MCF 10A (cell line): ENCODE measurements at regions not wholly inside any gene's neighbourhood (a gene's known extent, or its start where the extent isn't known, plus 50 kb on each side); places are given as distances from the start of the nearest gene placed in this dataset.

Experiments
- BruUV-seq: library from RNA; stranded (reverse); fragments of 400-500 nt; replicated peaks from 2 replicates; lab custom pipeline; 2021; lab: Mats Ljungman, UMichigan
- CTCF ChIA-PET: fragments of 300-600 bp; sonication (Branson Sonifier 250); formaldehyde crosslinking; extraction: SDS; loops from one replicate; lab custom pipeline; 2021; ENCODE audit warnings: antibody characterized with exemption, inconsistent platforms; lab: Yijun Ruan, JAX
- POLR2A ChIA-PET: fragments of 300-600, 350-650 bp; sonication (Branson Sonifier 250); formaldehyde crosslinking; extraction: SDS; loops from one replicate; lab custom pipeline; 2020; ENCODE audit warnings: antibody characterized with exemption, inconsistent platforms; lab: Yijun Ruan, JAX
- DNase-seq: peaks from one replicate; pipeline ENCODE4 v3.0.0-alpha.2; 2018; ENCODE audit not compliant: unreplicated experiment
- H3K27ac Mint-ChIP-seq: one replicate; pipeline ENCODE4 v1.8.0; 2022; ENCODE audit warnings: mild to moderate bottlenecking, low read depth, mixed read lengths; ENCODE audit not compliant: unreplicated experiment
- H3K27me3 Mint-ChIP-seq: one replicate; pipeline ENCODE4 v1.8.0; 2022; ENCODE audit warnings: mixed read lengths; ENCODE audit not compliant: insufficient read depth, unreplicated experiment
- H3K36me3 Mint-ChIP-seq: one replicate; pipeline ENCODE4 v1.8.0; 2022; ENCODE audit warnings: mild to moderate bottlenecking, moderate library complexity, mixed read lengths; ENCODE audit not compliant: insufficient read depth, unreplicated experiment
- H3K4me1 Mint-ChIP-seq: one replicate; pipeline ENCODE4 v1.8.0; 2022; ENCODE audit warnings: mixed read lengths; ENCODE audit not compliant: insufficient read depth, unreplicated experiment
- H3K4me3 Mint-ChIP-seq: one replicate; pipeline ENCODE4 v1.8.0; 2022; ENCODE audit warnings: mild to moderate bottlenecking, moderate library complexity, mixed read lengths; ENCODE audit not compliant: unreplicated experiment
- H3K9me3 Mint-ChIP-seq: one replicate; pipeline ENCODE4 v1.8.0; 2022; ENCODE audit warnings: mixed read lengths; ENCODE audit not compliant: unreplicated experiment
- intact Hi-C: fragments of 100-400 bp; cut with micrococcal nuclease; formaldehyde crosslinking; loops from 2 replicates; pipeline ENCODE4 v1.14.1; 2022
- TF ChIP-seq, protein P1 (sequence below): fragments of 200-600 bp; IDR thresholded peaks from one replicate; pipeline ENCODE4 v1.8.0; 2022; ENCODE audit warnings: antibody characterized with exemption, mild to moderate bottlenecking; ENCODE audit not compliant: unreplicated experiment

DNA sequence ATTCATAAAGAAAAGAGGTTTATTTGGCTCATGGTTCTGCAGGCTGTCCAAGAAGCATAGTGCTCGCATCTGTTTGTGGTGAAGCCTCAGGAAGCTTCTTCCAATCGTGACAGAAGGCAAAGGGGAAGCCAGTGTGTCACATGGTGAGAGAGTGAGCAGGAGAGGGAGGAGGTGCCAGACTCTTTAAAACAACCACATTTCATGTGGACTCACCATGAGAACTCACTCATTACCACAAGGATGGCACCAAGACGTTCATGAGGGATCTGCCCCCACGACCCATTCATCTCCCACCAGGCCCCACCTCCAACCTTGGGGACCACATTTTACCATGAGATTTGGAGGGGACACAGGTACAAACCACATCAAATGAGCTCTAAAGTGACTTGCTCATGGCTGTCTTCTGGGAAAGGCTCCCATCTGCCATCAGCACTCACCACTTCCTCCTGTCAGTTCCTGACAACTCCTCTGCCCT, 327.3 kb upstream of the TLE3 start:
- peaks cover 6% of the 10 kb centered on the region for H3K36me3 Mint-ChIP-seq
- H3K4me3 Mint-ChIP-seq: no peak overlapping the region
- peaks cover 22% of the 10 kb centered on the region for H3K4me1 Mint-ChIP-seq
- DNase-seq: no peak
- BruUV-seq: no TSS peak
- intact Hi-C loops: no loop called here
- no peaks in the 10 kb centered on the region for H3K9me3 Mint-ChIP-seq
- POLR2A ChIA-PET: interaction anchor here (1.2 kb wide), 1 partner anchor 29 kb away, joined by 3 read pairs; no protein-coding TSS in a partner anchor
- H3K27ac Mint-ChIP-seq: no peak overlapping the region
- TF ChIP-seq, protein P1, sequence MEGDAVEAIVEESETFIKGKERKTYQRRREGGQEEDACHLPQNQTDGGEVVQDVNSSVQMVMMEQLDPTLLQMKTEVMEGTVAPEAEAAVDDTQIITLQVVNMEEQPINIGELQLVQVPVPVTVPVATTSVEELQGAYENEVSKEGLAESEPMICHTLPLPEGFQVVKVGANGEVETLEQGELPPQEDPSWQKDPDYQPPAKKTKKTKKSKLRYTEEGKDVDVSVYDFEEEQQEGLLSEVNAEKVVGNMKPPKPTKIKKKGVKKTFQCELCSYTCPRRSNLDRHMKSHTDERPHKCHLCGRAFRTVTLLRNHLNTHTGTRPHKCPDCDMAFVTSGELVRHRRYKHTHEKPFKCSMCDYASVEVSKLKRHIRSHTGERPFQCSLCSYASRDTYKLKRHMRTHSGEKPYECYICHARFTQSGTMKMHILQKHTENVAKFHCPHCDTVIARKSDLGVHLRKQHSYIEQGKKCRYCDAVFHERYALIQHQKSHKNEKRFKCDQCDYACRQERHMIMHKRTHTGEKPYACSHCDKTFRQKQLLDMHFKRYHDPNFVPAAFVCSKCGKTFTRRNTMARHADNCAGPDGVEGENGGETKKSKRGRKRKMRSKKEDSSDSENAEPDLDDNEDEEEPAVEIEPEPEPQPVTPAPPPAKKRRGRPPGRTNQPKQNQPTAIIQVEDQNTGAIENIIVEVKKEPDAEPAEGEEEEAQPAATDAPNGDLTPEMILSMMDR: no peak
- peaks cover 46% of the 10 kb centered on the region for H3K27me3 Mint-ChIP-seq
- CTCF ChIA-PET: no interaction called here

DNA sequence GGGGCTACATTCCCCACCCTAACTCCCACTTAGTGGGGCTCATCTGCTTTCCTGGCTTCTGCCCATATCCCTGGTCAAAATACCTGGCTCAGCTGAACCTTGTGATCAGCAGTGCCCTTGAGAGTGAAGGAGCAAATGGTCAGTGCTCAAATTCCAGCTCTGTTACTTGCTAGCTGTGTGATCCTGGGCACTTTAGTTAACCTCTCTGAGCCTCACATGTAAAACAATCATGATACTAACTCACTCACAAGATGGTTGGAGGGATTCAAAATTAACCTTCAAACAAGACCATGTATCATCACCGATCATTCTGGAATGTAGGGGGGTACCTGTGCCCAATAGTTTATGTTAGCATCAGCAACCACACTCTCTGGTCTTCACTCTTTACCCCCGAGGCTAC, 325.6 kb upstream of the TLE3 start:
- Mint-ChIP-seq H3K27me3 (peaks cover 63% of the 10 kb centered on the region), H3K27ac (no peak overlapping the region), H3K9me3 (no peaks in the 10 kb centered on the region), H3K4me1 (peaks cover 16% of the 10 kb centered on the region), H3K36me3 (peaks cover 6% of the 10 kb centered on the region), H3K4me3 (no peak overlapping the region)
- BruUV-seq: no TSS peak
- CTCF ChIA-PET: interaction anchor here (0.9 kb wide), 1 partner anchor 40 kb away, joined by 4 read pairs; no protein-coding TSS in a partner anchor
- no peak for DNase-seq
- TF ChIP-seq, protein P1: no peak
- intact Hi-C loops: no loop called here
- POLR2A ChIA-PET: interaction anchor here (0.7 to 1.0 kb wide), 2 partner anchors 31 to 48 kb away, joined by 3 read pairs; no protein-coding TSS in a partner anchor

DNA sequence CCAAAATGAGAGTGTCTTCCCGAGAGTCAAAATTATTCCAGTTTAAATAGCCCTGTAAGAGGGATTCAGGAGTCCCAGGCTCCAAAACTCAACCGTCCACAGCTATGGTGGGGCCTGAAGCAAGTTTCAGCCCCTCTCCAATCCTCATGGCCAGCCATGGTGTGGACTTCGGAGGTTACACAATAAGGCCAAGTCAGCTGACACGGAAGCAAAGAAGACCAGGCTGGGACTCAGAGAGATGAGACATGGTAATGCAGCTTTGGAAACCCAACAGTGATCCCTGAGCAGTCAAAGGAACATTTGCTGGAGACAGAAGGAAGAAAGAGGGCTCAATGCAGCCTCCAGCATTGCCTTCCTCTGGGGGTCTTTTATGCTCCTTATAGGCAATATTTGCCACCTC, 324.6 kb upstream of the TLE3 start:
- TF ChIP-seq, protein P1: no peak
- BruUV-seq: no TSS peak
- ChIA-PET POLR2A (interaction anchor here (0.7 kb wide), 1 partner anchor 32 kb away, joined by 3 read pairs; no protein-coding TSS in a partner anchor), CTCF (no interaction called here)
- Mint-ChIP-seq H3K27me3 (peaks cover 73% of the 10 kb centered on the region), H3K9me3 (no peaks in the 10 kb centered on the region), H3K36me3 (peaks cover 6% of the 10 kb centered on the region), H3K4me1 (peaks cover 7% of the 10 kb centered on the region), H3K4me3 (no peak overlapping the region), H3K27ac (no peak overlapping the region)
- intact Hi-C loops: no loop called here
- DNase-seq: no peak

DNA sequence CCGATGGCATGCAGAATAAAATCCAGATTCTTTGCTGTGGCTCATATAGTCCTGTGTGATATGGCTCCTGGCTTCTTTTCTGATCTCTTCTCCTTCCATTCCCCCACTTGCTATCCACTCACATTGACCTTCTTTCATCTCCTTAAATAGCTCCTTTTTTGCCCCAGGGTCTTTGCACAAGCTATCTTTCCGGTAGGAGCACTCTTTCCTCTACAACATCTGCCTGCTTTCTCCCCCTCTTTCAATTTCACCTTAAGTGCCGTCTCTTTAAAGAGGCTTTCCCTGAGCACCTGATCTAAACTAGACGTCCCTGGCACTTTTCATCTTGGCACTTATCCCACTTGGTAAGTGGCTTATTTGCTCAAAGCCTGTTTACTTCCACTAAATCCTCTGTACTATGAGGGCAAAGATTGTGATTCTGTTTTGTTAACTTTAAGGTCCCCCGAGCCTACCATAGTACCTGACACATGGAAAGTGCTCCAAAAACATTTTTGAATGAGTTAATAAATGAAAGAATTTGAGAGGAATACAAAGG, 323.3 kb upstream of the TLE3 start:
- Mint-ChIP-seq H3K36me3 (no peaks in the 10 kb centered on the region), H3K27me3 (peaks cover 85% of the 10 kb centered on the region), H3K4me3 (no peak overlapping the region), H3K27ac (no peak overlapping the region), H3K4me1 (peaks cover under 1% of the 10 kb centered on the region), H3K9me3 (no peaks in the 10 kb centered on the region)
- no peak for DNase-seq
- ChIA-PET CTCF (interaction anchor here (0.7 kb wide), 1 partner anchor 958 kb away, joined by 3 read pairs; no protein-coding TSS in a partner anchor), POLR2A (interaction anchor here (1.0 kb wide), 1 partner anchor 299 kb away, joined by 3 read pairs; no protein-coding TSS in a partner anchor)
- TF ChIP-seq, protein P1: no peak
- no TSS peak for BruUV-seq
- intact Hi-C loops: no loop called here
